SK-N-SH (cell line): ENCODE measurements at regions not wholly inside any gene's neighbourhood (a gene's known extent, or its start where the extent isn't known, plus 50 kb on each side); places are given as distances from the start of the nearest gene placed in this dataset.

ENCODE experiments used
- EP300 ChIP-seq, 2 experiments: IDR thresholded peaks; 2 replicates each; pipeline versions ENCODE4 v1.4.0 to v1.6.1; 2012; ENCODE audit warnings: borderline replicate concordance in 1 of 2, low read depth in 1 of 2, low read length in 1 of 2
- FOXM1 ChIP-seq: IDR thresholded peaks from 2 replicates; pipeline ENCODE4 v1.4.0; 2012; ENCODE audit warnings: low read depth, mild to moderate bottlenecking
- JUND ChIP-seq: IDR thresholded peaks from 2 replicates; pipeline ENCODE4 v1.4.0; 2012
- NRF1 ChIP-seq: IDR thresholded peaks from 2 replicates; pipeline ENCODE4 v1.6.1; 2012; ENCODE audit warnings: low read depth, mild to moderate bottlenecking, low read length
- POLR2AphosphoS5 ChIP-seq: IDR thresholded peaks from 2 replicates; pipeline ENCODE4 v1.6.1; 2012; ENCODE audit warnings: low read depth, low read length
- RAD21 ChIP-seq: IDR thresholded peaks from 2 replicates; pipeline ENCODE4 v1.6.1; 2012; ENCODE audit warnings: mild to moderate bottlenecking, low read length
- RFX5 ChIP-seq: IDR thresholded peaks from 2 replicates; pipeline ENCODE4 v1.6.1; 2012; ENCODE audit warnings: mild to moderate bottlenecking, improper control_type of control experiment, low read length
- RXRA ChIP-seq: IDR thresholded peaks from 2 replicates; pipeline ENCODE4 v1.4.0; 2012; ENCODE audit warnings: low read depth, mild to moderate bottlenecking, borderline replicate concordance
- YY1 ChIP-seq: IDR thresholded peaks from 2 replicates; pipeline ENCODE4 v1.4.0; 2012; ENCODE audit warnings: low read depth, mild to moderate bottlenecking
- TF ChIP-seq, protein P1 (sequence below): fragments of 200-600 bp; sonication (generic); IDR thresholded peaks from 2 replicates; pipeline ENCODE4 v1.6.1; 2017; ENCODE audit warnings: antibody characterized with exemption, mild to moderate bottlenecking, moderate library complexity
- TF ChIP-seq, protein P2 (sequence below): IDR thresholded peaks from 2 replicates; pipeline ENCODE4 v1.6.1; 2012; ENCODE audit warnings: mild to moderate bottlenecking, low read depth, low read length, moderate library complexity
- TF ChIP-seq, protein P3 (sequence below): IDR thresholded peaks from 2 replicates; pipeline ENCODE4 v1.4.0; 2012; ENCODE audit warnings: low read depth, borderline replicate concordance
- TF ChIP-seq, protein P4 (sequence below): IDR thresholded peaks from 2 replicates; pipeline ENCODE4 v1.4.0; 2012; ENCODE audit warnings: low read depth, borderline replicate concordance

DNA sequence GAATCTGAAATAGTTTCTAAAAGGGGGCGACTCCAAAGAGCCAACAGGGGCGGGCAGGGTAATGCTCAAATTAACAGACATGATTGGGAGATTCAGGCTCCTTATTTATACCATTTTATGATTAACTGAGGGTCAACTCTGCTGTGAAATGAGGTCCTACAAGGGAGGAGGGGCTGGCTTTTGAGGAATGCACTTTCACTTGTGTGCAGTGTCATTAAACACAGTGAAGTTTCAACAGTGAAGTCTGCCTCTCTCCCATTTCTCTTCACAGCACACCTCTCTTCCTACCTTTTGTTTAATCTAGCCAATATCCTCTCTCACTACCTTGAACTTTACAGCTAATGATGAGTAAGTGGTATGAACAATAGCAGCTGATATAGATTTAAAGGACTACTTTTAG lies 557.3 kb upstream of the CITED2 start:
- TF ChIP-seq, protein P1, sequence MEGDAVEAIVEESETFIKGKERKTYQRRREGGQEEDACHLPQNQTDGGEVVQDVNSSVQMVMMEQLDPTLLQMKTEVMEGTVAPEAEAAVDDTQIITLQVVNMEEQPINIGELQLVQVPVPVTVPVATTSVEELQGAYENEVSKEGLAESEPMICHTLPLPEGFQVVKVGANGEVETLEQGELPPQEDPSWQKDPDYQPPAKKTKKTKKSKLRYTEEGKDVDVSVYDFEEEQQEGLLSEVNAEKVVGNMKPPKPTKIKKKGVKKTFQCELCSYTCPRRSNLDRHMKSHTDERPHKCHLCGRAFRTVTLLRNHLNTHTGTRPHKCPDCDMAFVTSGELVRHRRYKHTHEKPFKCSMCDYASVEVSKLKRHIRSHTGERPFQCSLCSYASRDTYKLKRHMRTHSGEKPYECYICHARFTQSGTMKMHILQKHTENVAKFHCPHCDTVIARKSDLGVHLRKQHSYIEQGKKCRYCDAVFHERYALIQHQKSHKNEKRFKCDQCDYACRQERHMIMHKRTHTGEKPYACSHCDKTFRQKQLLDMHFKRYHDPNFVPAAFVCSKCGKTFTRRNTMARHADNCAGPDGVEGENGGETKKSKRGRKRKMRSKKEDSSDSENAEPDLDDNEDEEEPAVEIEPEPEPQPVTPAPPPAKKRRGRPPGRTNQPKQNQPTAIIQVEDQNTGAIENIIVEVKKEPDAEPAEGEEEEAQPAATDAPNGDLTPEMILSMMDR = no peak
- TF ChIP-seq RXRA = no peak
- no peak for TF ChIP-seq YY1
- TF ChIP-seq, protein P2, sequence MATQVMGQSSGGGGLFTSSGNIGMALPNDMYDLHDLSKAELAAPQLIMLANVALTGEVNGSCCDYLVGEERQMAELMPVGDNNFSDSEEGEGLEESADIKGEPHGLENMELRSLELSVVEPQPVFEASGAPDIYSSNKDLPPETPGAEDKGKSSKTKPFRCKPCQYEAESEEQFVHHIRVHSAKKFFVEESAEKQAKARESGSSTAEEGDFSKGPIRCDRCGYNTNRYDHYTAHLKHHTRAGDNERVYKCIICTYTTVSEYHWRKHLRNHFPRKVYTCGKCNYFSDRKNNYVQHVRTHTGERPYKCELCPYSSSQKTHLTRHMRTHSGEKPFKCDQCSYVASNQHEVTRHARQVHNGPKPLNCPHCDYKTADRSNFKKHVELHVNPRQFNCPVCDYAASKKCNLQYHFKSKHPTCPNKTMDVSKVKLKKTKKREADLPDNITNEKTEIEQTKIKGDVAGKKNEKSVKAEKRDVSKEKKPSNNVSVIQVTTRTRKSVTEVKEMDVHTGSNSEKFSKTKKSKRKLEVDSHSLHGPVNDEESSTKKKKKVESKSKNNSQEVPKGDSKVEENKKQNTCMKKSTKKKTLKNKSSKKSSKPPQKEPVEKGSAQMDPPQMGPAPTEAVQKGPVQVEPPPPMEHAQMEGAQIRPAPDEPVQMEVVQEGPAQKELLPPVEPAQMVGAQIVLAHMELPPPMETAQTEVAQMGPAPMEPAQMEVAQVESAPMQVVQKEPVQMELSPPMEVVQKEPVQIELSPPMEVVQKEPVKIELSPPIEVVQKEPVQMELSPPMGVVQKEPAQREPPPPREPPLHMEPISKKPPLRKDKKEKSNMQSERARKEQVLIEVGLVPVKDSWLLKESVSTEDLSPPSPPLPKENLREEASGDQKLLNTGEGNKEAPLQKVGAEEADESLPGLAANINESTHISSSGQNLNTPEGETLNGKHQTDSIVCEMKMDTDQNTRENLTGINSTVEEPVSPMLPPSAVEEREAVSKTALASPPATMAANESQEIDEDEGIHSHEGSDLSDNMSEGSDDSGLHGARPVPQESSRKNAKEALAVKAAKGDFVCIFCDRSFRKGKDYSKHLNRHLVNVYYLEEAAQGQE = no peak
- no peak for TF ChIP-seq EP300 (IDR thresholded peaks at IDR 0.05; ENCODE audit: borderline replicate concordance in 1 of 2, low read depth in 1 of 2, low read length in 1 of 2)
- no peak for TF ChIP-seq POLR2AphosphoS5
- no peak for TF ChIP-seq NRF1
- TF ChIP-seq JUND = no peak
- TF ChIP-seq, protein P3, sequence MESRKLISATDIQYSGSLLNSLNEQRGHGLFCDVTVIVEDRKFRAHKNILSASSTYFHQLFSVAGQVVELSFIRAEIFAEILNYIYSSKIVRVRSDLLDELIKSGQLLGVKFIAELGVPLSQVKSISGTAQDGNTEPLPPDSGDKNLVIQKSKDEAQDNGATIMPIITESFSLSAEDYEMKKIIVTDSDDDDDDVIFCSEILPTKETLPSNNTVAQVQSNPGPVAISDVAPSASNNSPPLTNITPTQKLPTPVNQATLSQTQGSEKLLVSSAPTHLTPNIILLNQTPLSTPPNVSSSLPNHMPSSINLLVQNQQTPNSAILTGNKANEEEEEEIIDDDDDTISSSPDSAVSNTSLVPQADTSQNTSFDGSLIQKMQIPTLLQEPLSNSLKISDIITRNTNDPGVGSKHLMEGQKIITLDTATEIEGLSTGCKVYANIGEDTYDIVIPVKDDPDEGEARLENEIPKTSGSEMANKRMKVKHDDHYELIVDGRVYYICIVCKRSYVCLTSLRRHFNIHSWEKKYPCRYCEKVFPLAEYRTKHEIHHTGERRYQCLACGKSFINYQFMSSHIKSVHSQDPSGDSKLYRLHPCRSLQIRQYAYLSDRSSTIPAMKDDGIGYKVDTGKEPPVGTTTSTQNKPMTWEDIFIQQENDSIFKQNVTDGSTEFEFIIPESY = no peak
- TF ChIP-seq RFX5 = no peak
- TF ChIP-seq FOXM1 = no peak
- TF ChIP-seq, protein P4, sequence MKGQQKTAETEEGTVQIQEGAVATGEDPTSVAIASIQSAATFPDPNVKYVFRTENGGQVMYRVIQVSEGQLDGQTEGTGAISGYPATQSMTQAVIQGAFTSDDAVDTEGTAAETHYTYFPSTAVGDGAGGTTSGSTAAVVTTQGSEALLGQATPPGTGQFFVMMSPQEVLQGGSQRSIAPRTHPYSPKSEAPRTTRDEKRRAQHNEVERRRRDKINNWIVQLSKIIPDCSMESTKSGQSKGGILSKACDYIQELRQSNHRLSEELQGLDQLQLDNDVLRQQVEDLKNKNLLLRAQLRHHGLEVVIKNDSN = no peak
- no peak for TF ChIP-seq RAD21
